ENCODE measurements at regions not wholly inside any gene's neighbourhood (a gene's known extent, or its start where the extent isn't known, plus 50 kb on each side); places are given as distances from the start of the nearest gene placed in this dataset.

GRCh38 chr11:103608566-103608965 is 427.9 kb upstream of the DDI1 start:
- TF ChIP-seq CTCF (IDR thresholded peaks at IDR 0.05; ENCODE audit: poor library complexity, severe bottlenecking) (no peak), EZH2 (IDR thresholded peaks at IDR 0.05; ENCODE audit: borderline replicate concordance, insufficient read depth, low read length, poor library complexity, severe bottlenecking) (no peak), EP300 (conservative IDR thresholded peaks at IDR 0.05; ENCODE audit: poor library complexity, severe bottlenecking) (no peak), RAD21 (conservative IDR thresholded peaks at IDR 0.05) (no peak), POLR2AphosphoS5 (IDR thresholded peaks at IDR 0.05) (no peak)
